ENCODE measurements at regions not wholly inside any gene's neighbourhood (a gene's known extent, or its start where the extent isn't known, plus 50 kb on each side); places are given as distances from the start of the nearest gene placed in this dataset.

DNA sequence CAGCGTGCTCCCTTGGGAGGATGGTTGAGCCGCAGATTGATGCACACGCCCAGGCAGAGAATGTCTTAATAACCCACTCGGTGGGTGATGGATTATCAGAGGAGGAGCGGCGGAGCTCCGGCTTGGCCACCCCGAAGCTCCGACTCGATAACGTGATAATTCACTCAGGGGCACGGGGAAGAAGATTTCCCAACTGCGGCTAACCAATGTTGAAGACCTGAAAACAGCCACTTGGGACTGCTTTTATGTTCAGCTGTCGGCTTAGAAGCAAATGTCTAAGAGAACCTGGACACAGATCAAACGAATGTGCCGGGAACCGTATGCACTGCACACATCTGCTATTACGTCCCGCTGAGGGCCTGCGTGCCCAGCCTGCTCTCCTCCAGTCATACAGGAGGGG is 206.8 kb upstream of the CADM1 start:
- no peak for TF ChIP-seq MTA1 (CRISPR knock-in tag; IDR thresholded peaks at IDR 0.05; ENCODE audit: borderline replicate concordance)
- TF ChIP-seq, protein P1, sequence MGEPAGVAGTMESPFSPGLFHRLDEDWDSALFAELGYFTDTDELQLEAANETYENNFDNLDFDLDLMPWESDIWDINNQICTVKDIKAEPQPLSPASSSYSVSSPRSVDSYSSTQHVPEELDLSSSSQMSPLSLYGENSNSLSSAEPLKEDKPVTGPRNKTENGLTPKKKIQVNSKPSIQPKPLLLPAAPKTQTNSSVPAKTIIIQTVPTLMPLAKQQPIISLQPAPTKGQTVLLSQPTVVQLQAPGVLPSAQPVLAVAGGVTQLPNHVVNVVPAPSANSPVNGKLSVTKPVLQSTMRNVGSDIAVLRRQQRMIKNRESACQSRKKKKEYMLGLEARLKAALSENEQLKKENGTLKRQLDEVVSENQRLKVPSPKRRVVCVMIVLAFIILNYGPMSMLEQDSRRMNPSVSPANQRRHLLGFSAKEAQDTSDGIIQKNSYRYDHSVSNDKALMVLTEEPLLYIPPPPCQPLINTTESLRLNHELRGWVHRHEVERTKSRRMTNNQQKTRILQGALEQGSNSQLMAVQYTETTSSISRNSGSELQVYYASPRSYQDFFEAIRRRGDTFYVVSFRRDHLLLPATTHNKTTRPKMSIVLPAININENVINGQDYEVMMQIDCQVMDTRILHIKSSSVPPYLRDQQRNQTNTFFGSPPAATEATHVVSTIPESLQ (CRISPR knock-in tag; conservative IDR thresholded peaks at IDR 0.05): no peak
- no peak for TF ChIP-seq NCOR1 (IDR thresholded peaks at IDR 0.05; ENCODE audit: borderline replicate concordance, low read length)
- no peak for TF ChIP-seq ZSCAN20 (CRISPR knock-in tag; IDR thresholded peaks at IDR 0.05; ENCODE audit: borderline replicate concordance)

Measured in HepG2 (cell line).